ENCODE measurements at regions not wholly inside any gene's neighbourhood (a gene's known extent, or its start where the extent isn't known, plus 50 kb on each side); places are given as distances from the start of the nearest gene placed in this dataset.

GRCh38 chr15:37595426-37595970, 338.9 kb upstream of the TMCO5A start:
- TF ChIP-seq, protein P1, sequence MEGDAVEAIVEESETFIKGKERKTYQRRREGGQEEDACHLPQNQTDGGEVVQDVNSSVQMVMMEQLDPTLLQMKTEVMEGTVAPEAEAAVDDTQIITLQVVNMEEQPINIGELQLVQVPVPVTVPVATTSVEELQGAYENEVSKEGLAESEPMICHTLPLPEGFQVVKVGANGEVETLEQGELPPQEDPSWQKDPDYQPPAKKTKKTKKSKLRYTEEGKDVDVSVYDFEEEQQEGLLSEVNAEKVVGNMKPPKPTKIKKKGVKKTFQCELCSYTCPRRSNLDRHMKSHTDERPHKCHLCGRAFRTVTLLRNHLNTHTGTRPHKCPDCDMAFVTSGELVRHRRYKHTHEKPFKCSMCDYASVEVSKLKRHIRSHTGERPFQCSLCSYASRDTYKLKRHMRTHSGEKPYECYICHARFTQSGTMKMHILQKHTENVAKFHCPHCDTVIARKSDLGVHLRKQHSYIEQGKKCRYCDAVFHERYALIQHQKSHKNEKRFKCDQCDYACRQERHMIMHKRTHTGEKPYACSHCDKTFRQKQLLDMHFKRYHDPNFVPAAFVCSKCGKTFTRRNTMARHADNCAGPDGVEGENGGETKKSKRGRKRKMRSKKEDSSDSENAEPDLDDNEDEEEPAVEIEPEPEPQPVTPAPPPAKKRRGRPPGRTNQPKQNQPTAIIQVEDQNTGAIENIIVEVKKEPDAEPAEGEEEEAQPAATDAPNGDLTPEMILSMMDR (IDR thresholded peaks at IDR 0.05; ENCODE audit: low read depth, low read length), result no peak
- no peak for DNase-seq (ENCODE audit: low read depth in 2 of 2)

GRCh38 chr15:37599156-37599555, 335.3 kb upstream of the TMCO5A start:
- DNase-seq (ENCODE audit: low read depth in 2 of 2), result no peak
- no peak overlapping the region for H3K4me3 ChIP-seq (replicated peaks in 1 of 2; ENCODE audit: low read depth in 2 of 2, low read length in 2 of 2)
- TF ChIP-seq, protein P1 (IDR thresholded peaks at IDR 0.05; ENCODE audit: low read depth, low read length), result no peak

More at GRCh38 chr15:37595426-37595970, 338.9 kb upstream of the TMCO5A start:
- H3K4me3 ChIP-seq (replicated peaks in 1 of 2; ENCODE audit: low read depth in 2 of 2, low read length in 2 of 2), result no peak overlapping the region

- TF ChIP-seq, protein P1 (IDR thresholded peaks at IDR 0.05; ENCODE audit: low read depth, low read length), result no peak
- no peak for DNase-seq (ENCODE audit: low read depth in 2 of 2)
- no peak overlapping the region for H3K4me3 ChIP-seq (replicated peaks in 1 of 2; ENCODE audit: low read depth in 2 of 2, low read length in 2 of 2)
Measured at GRCh38 chr15:37616215-37616614, 318.2 kb upstream of the TMCO5A start.

DNA sequence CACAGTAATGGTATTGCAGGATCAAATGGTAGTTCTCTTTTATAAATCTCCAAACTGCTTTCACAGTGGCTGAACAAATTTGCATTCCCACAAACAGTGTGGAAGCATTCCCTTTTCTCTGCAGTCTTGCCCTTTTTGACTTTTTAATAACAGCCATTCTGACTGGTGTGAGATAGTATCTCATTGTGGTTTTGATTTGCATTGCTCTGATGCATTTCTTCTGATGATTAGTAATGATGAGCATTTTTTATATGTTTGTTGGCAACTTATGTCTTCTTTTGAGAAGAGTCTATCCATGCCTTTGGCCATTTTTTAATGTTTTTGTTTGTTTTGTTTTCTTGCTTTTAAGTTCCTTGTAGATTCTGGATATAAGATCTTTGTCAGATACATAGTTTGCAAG, 316.1 kb upstream of the TMCO5A start:
- TF ChIP-seq, protein P1 (IDR thresholded peaks at IDR 0.05; ENCODE audit: low read depth, low read length), result no peak
- H3K4me3 ChIP-seq (replicated peaks in 1 of 2; ENCODE audit: low read depth in 2 of 2, low read length in 2 of 2), result no peak overlapping the region
- DNase-seq (ENCODE audit: low read depth in 2 of 2), result no peak

GRCh38 chr15:37619358-37620042, 314.9 kb upstream of the TMCO5A start:
- TF ChIP-seq, protein P1 (IDR thresholded peaks at IDR 0.05; ENCODE audit: low read depth, low read length), result no peak
- DNase-seq (ENCODE audit: low read depth in 2 of 2), result no peak
- H3K4me3 ChIP-seq (replicated peaks in 1 of 2; ENCODE audit: low read depth in 2 of 2, low read length in 2 of 2), result no peak overlapping the region

DNA sequence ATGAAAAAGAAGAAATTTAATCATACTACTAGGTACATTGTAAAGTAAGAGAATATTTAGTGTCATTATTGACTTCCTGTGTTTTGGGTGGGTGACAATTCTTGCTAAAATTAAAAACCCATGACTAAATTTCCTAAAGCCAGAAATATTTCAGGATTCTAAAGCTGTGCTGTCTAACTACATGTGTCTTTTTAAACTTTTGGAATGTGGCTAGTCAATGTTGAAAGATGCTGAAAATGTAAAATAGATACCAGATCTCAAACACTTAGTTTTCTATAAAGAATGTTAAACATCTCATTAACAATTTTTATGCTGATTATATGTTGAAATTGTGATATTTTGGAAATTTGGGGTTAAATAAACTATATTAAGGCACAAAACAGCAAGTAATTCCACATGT, 308.9 kb upstream of the TMCO5A start:
- DNase-seq (ENCODE audit: low read depth in 2 of 2), result no peak
- TF ChIP-seq, protein P1 (IDR thresholded peaks at IDR 0.05; ENCODE audit: low read depth, low read length), result no peak
- H3K4me3 ChIP-seq (replicated peaks in 1 of 2; ENCODE audit: low read depth in 2 of 2, low read length in 2 of 2), result no peak overlapping the region

Measured in cardiac fibroblast (primary cell).